D721Med (cell line): ENCODE measurements at regions not wholly inside any gene's neighbourhood (a gene's known extent, or its start where the extent isn't known, plus 50 kb on each side); places are given as distances from the start of the nearest gene placed in this dataset.

Experiments
- DNase-seq: peaks from one replicate; pipeline ENCODE4 v3.0.0; 2011; ENCODE audit warnings: low spot score; ENCODE audit not compliant: insufficient read length
- FAIRE-seq: peaks from 2 replicates; lab custom pipeline; 2011; peaks lifted over from hg19 to GRCh38; lab: Jason Lieb, UNC
- TF ChIP-seq, protein P1 (sequence below): IDR thresholded peaks from 2 replicates; pipeline ENCODE4 v1.5.1; 2012; ENCODE audit warnings: mild to moderate bottlenecking, control low read depth; ENCODE audit not compliant: insufficient read depth; ENCODE audit errors: missing control alignments

DNA sequence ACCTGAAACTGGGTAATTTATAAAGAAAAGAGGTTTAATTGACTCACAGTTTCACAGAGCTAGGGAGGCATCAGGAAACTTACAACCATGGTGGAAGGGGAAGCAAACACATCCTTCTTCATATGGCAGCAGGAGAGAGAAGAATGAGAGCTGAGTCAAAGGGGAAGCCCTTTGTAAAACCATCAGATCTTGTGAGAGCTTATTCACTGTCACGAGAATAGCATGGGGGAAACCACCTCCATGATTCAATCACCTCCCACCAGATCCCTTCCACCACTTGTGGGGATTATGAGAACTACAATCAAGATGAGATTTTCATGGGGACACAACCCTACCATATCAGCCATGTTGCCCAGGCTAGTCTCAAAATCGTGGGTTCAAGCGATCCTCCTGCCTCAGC, 143.4 kb downstream of the FGF18 start:
- DNase-seq (no peak), FAIRE-seq (no peak)
- TF ChIP-seq, protein P1, sequence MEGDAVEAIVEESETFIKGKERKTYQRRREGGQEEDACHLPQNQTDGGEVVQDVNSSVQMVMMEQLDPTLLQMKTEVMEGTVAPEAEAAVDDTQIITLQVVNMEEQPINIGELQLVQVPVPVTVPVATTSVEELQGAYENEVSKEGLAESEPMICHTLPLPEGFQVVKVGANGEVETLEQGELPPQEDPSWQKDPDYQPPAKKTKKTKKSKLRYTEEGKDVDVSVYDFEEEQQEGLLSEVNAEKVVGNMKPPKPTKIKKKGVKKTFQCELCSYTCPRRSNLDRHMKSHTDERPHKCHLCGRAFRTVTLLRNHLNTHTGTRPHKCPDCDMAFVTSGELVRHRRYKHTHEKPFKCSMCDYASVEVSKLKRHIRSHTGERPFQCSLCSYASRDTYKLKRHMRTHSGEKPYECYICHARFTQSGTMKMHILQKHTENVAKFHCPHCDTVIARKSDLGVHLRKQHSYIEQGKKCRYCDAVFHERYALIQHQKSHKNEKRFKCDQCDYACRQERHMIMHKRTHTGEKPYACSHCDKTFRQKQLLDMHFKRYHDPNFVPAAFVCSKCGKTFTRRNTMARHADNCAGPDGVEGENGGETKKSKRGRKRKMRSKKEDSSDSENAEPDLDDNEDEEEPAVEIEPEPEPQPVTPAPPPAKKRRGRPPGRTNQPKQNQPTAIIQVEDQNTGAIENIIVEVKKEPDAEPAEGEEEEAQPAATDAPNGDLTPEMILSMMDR: no peak

- TF ChIP-seq, protein P1: no peak
- FAIRE-seq (no peak), DNase-seq (no peak)
Measured at GRCh38 chr5:171568389-171568788, 148.9 kb downstream of the FGF18 start.

DNA sequence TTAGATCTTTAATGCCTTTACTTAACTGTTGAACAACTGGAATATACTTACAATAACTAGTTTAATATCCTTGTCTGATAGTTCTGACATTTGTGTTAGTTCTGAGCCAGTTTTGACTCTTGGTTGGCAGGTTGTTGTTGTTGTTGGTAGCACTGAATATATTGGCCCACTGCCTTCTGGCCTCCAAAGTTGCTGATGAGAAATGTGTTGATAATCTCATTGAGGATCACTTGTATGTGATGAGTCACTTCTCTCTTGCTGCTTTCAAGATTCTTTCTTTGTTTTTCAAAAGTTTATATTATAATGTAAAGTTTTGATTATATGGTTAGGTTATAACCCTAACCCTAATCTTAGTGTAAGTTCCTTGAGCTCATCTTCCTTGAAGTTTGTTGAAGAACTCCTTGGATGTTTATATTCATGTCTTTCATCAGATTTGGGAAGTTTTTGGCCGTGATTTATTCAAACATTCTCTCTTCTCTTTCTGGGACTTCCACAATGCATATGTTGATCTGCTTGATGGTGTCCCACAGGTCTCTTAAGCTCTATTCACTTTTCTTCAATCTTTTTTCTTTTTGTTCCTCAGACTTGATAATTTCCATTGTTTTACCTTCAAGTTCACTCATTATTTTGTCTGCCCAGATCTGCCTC, 149.7 kb downstream of the FGF18 start:
- TF ChIP-seq, protein P1: no peak
- no peak for FAIRE-seq

DNA sequence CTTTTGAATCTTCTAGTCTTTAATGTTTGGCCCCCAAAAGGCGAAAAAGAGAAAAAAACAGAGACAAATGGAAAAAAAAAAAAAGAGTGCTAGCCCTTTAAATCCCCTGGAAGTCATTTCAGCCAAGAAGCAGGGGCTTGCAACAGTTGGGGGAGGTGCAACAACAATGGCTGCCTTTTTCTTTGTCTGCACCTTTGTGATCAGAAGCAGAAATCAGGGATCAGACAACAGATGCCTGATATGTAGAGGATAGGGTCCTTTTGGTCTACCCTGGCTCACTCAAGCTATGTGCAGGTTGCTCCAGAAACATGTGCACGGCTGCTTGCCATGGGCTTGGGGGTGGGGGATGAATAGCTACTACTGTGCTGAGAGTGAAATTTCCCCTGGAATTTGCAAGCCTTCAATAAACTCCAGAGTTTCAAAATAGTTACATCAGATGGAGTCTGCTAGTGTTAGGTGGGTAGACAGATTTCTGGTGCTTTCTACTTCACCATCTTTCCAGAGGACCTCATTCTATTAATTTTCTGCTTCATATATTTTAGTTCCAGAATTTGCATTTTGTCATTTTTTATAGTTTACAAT, 150.9 kb downstream of the FGF18 start:
- no peak for FAIRE-seq
- TF ChIP-seq, protein P1: no peak
- no peak for DNase-seq

More for the DNA sequence above, 149.7 kb downstream of the FGF18 start:
- no peak for DNase-seq

GRCh38 chr5:171571663-171572062, 152.2 kb downstream of the FGF18 start:
- DNase-seq: no peak
- TF ChIP-seq, protein P1: no peak
- no peak for FAIRE-seq

DNA sequence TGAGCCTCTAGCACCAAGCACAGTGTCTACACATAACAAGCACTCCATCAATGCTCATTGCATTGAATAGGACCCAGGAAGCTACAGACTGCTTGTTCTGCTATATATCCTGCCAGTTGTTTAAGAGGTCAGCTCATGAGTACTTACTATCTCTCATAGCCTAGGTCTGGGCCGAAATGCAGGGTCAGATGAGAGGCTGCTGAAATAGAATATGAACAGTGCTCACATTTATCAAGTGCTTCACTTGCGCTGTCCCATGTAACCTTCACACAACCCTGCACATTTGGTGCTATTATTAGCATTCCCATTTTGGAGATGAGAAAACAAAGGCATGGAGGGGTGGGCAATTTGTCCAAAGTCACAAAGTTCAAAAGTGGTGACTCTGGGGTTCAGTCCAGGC, 153.6 kb downstream of the FGF18 start:
- no peak for FAIRE-seq
- no peak for DNase-seq
- TF ChIP-seq, protein P1: no peak
